Stimulated activated CD4-positive, alpha-beta T cell treated with anti-CD3 and anti-CD28 coated beads, Interleukin-4, amount 100 ng/mL, for 48 hours (primary cell): ENCODE measurements at regions not wholly inside any gene's neighbourhood (a gene's known extent, or its start where the extent isn't known, plus 50 kb on each side); places are given as distances from the start of the nearest gene placed in this dataset.

Experiments
- DNase-seq, 2 donors: peaks; one replicate each; pipeline ENCODE4 v3.0.0-alpha.2; 2020; ENCODE audit warnings: low read depth in 2 of 2

- no peak for DNase-seq
Measured at GRCh38 chr9:127553793-127554192, 58.3 kb upstream of the STXBP1 start.

- no peak for DNase-seq
Measured at GRCh38 chr9:127554966-127555839, 56.9 kb upstream of the STXBP1 start.

- DNase-seq, result peak in 1 of 2 donors; percentile 47
Measured at GRCh38 chr9:127555840-127556820, 55.9 kb upstream of the STXBP1 start.

GRCh38 chr9:127556871-127557270, 55.2 kb upstream of the STXBP1 start:
- DNase-seq, result no peak

- DNase-seq, result no peak
Measured at GRCh38 chr9:127557466-127557869, 54.6 kb upstream of the STXBP1 start.

GRCh38 chr9:127557998-127558546, 54.0 kb upstream of the STXBP1 start:
- no peak for DNase-seq

- DNase-seq, result no peak
Measured at GRCh38 chr9:127558581-127559246, 53.4 kb upstream of the STXBP1 start.

GRCh38 chr9:127559247-127559680, 52.8 kb upstream of the STXBP1 start:
- DNase-seq, result no peak

- no peak for DNase-seq
Measured at GRCh38 chr9:127561491-127562278, 50.4 kb upstream of the STXBP1 start.
